ENCODE measurements at regions not wholly inside any gene's neighbourhood (a gene's known extent, or its start where the extent isn't known, plus 50 kb on each side); places are given as distances from the start of the nearest gene placed in this dataset.

GRCh38 chr2:145119225-145119624 lies 599.3 kb upstream of the ZEB2 start:
- no peak for DNase-seq

GRCh38 chr2:145116834-145117725 lies 597.2 kb upstream of the ZEB2 start:
- DNase-seq, result no peak

- no peak for DNase-seq
Measured at GRCh38 chr2:145116056-145116455, 596.1 kb upstream of the ZEB2 start.

- no peak for DNase-seq
Measured at GRCh38 chr2:145114726-145115125, 594.8 kb upstream of the ZEB2 start.

- DNase-seq, result no peak
Measured at GRCh38 chr2:145112467-145112866, 592.5 kb upstream of the ZEB2 start.

GRCh38 chr2:145110668-145111356 lies 590.9 kb upstream of the ZEB2 start:
- no peak for DNase-seq

GRCh38 chr2:145108959-145109710 lies 589.2 kb upstream of the ZEB2 start:
- no peak for DNase-seq

- DNase-seq, result no peak
Measured at GRCh38 chr2:145108361-145108778, 588.5 kb upstream of the ZEB2 start.

GRCh38 chr2:145106293-145106692 lies 586.4 kb upstream of the ZEB2 start:
- no peak for DNase-seq

- DNase-seq, result no peak
Measured at GRCh38 chr2:145102706-145103105, 582.8 kb upstream of the ZEB2 start.

GRCh38 chr2:145100301-145100700 lies 580.4 kb upstream of the ZEB2 start:
- no peak for DNase-seq

- DNase-seq, result no peak
Measured at GRCh38 chr2:145096582-145096981, 576.7 kb upstream of the ZEB2 start.

GRCh38 chr2:145095641-145096435 lies 575.9 kb upstream of the ZEB2 start:
- no peak for DNase-seq

GRCh38 chr2:145094370-145094769 lies 574.5 kb upstream of the ZEB2 start:
- DNase-seq, result no peak

GRCh38 chr2:145091967-145092366 lies 572.0 kb upstream of the ZEB2 start:
- DNase-seq, result no peak

- no peak for DNase-seq
Measured at GRCh38 chr2:145090841-145091761, 571.2 kb upstream of the ZEB2 start.

- no peak for DNase-seq
Measured at GRCh38 chr2:145088756-145089155, 568.8 kb upstream of the ZEB2 start.

- no peak for DNase-seq
Measured at GRCh38 chr2:145086910-145087309, 567.0 kb upstream of the ZEB2 start.

- no peak for DNase-seq
Measured at GRCh38 chr2:145085612-145086011, 565.7 kb upstream of the ZEB2 start.

- DNase-seq, result no peak
Measured at GRCh38 chr2:145080426-145080825, 560.5 kb upstream of the ZEB2 start.

GRCh38 chr2:145079641-145080040 lies 559.7 kb upstream of the ZEB2 start:
- no peak for DNase-seq

- no peak for DNase-seq
Measured at GRCh38 chr2:145078923-145079322, 559.0 kb upstream of the ZEB2 start.

Measured in NCI-H524 treated with DMSO at 0.1 percent for 48 hours (cell line).